ENCODE measurements at regions not wholly inside any gene's neighbourhood (a gene's known extent, or its start where the extent isn't known, plus 50 kb on each side); places are given as distances from the start of the nearest gene placed in this dataset.

- Histone ChIP-seq H3K9me3 (ENCODE audit: control insufficient read depth, low read depth, low read length) (no peaks in the 10 kb centered on the region), H3K23ac (ENCODE audit: insufficient read length, low read depth, low read length) (no peak overlapping the region), H3K79me1 (ENCODE audit: insufficient read depth, low read depth, low read length, poor library complexity, severe bottlenecking) (no peaks in the 10 kb centered on the region), H2BK12ac (ENCODE audit: insufficient read length, low read depth, low read length) (no peak overlapping the region), H4K5ac (ENCODE audit: insufficient read length, low read depth, low read length) (no peak overlapping the region), H3K4me2 (ENCODE audit: insufficient read depth, insufficient read length, low read length) (no peak overlapping the region), H3K4me1 (ENCODE audit: insufficient read depth, low read length) (no peaks in the 10 kb centered on the region; the same call in 1 of the 2 replicates), H3K56ac (ENCODE audit: insufficient read length, low read depth, low read length) (no peak overlapping the region), H3K9ac (ENCODE audit: extremely low read depth, insufficient read length, low read length) (no peak overlapping the region), H3K18ac (ENCODE audit: insufficient read length, low read depth, low read length) (no peak overlapping the region), H2AK5ac (ENCODE audit: insufficient read length, low read length) (no peak overlapping the region), H2AFZ (ENCODE audit: low read length) (no peak overlapping the region), H2BK5ac (ENCODE audit: insufficient read length, low read length) (no peak overlapping the region), H3K79me2 (ENCODE audit: insufficient read depth, low read length) (no peaks in the 10 kb centered on the region), H3K27ac (ENCODE audit: insufficient read length, low read depth, low read length) (no peak overlapping the region), H3T11ph (ENCODE audit: low read length) (no peak overlapping the region), H4K8ac (replicated peaks; ENCODE audit: insufficient read length, low read depth, low read length) (no peak overlapping the region), H4K20me1 (ENCODE audit: control insufficient read depth, insufficient read depth, insufficient read length) (no peaks in the 10 kb centered on the region), H2BK15ac (ENCODE audit: low read depth, low read length) (no peak overlapping the region), H4K91ac (ENCODE audit: insufficient read length, low read depth, low read length) (no peak overlapping the region), H3K23me2 (ENCODE audit: insufficient read length, low read depth, low read length, poor library complexity, severe bottlenecking) (no peaks in the 10 kb centered on the region), H3K14ac (ENCODE audit: insufficient read depth, low read length) (no peak overlapping the region), H2BK20ac (ENCODE audit: low read depth, low read length, poor library complexity, severe bottlenecking) (no peak overlapping the region), H3K27me3 (ENCODE audit: insufficient read depth, low read length) (no peaks in the 10 kb centered on the region), H2BK120ac (ENCODE audit: low read depth, low read length, poor library complexity, severe bottlenecking) (no peak overlapping the region), H3K4ac (ENCODE audit: low read depth, low read length) (no peak overlapping the region)
- no peak overlapping the region; a peak in 1 of 5 replicates for H3K4me3 Mint-ChIP-seq
- H3K4me1 Mint-ChIP-seq = peaks cover 12 to 18% of the 10 kb centered on the region in 2 experiments; a peak in 3 of 4 replicates
- DNase-seq = peak; percentile 37
- peaks cover 7% of the 10 kb centered on the region for H3K27me3 Mint-ChIP-seq (ENCODE audit: low read depth)
- peaks cover 24 to 25% of the 10 kb centered on the region in 2 experiments for H3K9me3 Mint-ChIP-seq
- H3K36me3 Mint-ChIP-seq (ENCODE audit: insufficient read depth in 1 of 3, low read depth in 3 of 3) = peaks cover 10 to 16% (median 15%) of the 10 kb centered on the region in 3 experiments
- no peak for TF ChIP-seq CTCF (conservative IDR thresholded peaks at IDR 0.05)
- H3K27ac Mint-ChIP-seq = peak overlapping the region in 2 of 3 experiments; percentile 32 to 36; a peak in 2 of 7 replicates
- WGBS (ENCODE audit: extremely low coverage, insufficient read length, low lambda C conversion rate) = no CpG with 5 or more reads among the region's 13 CpGs
These were observed 93.1 kb downstream of the HHIPL2 start for GRCh38 chr1:222454782-222455181.
